ENCODE measurements at regions not wholly inside any gene's neighbourhood (a gene's known extent, or its start where the extent isn't known, plus 50 kb on each side); places are given as distances from the start of the nearest gene placed in this dataset.
"Not testable (repeated sequence)": the region's sequence is repeated elsewhere in the genome, so short reads cannot be mapped to it uniquely, and the experiment has no call there.

DNA sequence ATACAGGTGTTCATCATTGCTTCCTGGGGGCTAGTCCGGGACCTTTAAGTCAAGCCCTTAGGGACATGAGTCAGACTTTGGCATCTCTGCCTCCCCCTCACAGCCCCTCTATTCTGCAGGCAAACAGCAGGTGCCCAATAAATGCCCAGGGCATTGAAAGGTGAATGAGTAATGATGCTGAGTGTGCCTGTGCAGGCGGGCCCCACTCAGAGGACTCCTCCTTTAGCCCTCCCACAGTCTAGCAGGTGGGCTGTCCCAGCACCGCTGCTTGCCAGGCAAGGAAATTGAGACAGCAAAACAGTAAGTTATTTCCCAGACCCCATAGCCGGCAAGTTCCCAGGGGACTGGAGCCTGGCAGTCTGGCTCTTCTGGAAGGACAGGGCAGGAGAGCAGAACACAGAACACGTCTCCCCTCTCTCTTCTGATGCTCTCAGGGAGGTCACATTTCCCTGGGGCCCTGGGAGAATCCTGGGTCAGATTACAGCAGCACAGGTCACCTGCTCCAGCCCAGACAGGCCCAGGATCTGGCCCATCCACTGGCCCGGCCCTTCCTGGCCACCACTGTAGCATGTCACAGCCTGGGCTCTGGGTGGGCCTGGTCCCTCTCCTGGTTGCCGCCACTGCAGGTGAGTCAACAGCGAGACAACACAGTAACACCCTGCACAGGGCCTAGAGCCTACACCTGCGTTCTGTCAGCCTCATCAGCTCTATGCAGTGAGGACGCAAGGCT is 108.7 kb upstream of the MTLN start:
- H3K4me3 ChIP-seq (ENCODE audit: low read depth, poor library complexity, severe bottlenecking); intact Hi-C loops (cut with DNase I; ENCODE audit: low total_unique reads); DNase-seq (ENCODE audit: low spot score in 2 of 2): not testable (repeated sequence)
- WGBS, 2 donors, result no CpG with 5 or more reads among the region's 10 CpGs

DNA sequence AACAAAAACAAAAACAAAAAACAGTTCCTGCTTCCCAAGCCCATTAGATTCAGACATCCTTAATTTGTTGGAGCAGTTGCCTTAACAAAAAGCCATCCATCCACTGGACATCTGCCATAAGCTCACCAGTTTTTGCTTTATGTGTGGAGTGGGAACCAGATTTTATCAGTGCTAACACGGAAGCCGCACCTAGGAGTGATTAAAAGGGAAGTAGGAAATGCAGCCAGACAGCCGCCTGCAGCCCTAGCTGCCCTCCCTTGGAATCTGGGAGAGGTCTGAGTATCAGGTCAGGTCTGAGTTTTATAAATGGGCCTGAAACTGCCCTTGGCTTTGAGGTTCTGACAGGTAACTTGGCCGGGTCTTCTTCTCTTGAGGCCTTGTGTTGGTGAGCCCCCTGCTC is 106.6 kb upstream of the MTLN start:
- intact Hi-C loops (cut with DNase I; ENCODE audit: low total_unique reads); DNase-seq (ENCODE audit: low spot score in 2 of 2): not testable (repeated sequence)
- no CpG with 5 or more reads among the region's 4 CpGs for WGBS, 2 donors

GRCh38 chr2:110317377-110317776 is 105.0 kb upstream of the MTLN start:
- H3K4me3 ChIP-seq (ENCODE audit: low read depth, poor library complexity, severe bottlenecking); intact Hi-C loops (cut with DNase I; ENCODE audit: low total_unique reads); DNase-seq (ENCODE audit: low spot score in 2 of 2): not testable (repeated sequence)
- no CpG with 5 or more reads among the region's 5 CpGs for WGBS, 2 donors

More for the DNA sequence above, 106.6 kb upstream of the MTLN start:
- not testable (repeated sequence) for H3K4me3 ChIP-seq (ENCODE audit: low read depth, poor library complexity, severe bottlenecking)

DNA sequence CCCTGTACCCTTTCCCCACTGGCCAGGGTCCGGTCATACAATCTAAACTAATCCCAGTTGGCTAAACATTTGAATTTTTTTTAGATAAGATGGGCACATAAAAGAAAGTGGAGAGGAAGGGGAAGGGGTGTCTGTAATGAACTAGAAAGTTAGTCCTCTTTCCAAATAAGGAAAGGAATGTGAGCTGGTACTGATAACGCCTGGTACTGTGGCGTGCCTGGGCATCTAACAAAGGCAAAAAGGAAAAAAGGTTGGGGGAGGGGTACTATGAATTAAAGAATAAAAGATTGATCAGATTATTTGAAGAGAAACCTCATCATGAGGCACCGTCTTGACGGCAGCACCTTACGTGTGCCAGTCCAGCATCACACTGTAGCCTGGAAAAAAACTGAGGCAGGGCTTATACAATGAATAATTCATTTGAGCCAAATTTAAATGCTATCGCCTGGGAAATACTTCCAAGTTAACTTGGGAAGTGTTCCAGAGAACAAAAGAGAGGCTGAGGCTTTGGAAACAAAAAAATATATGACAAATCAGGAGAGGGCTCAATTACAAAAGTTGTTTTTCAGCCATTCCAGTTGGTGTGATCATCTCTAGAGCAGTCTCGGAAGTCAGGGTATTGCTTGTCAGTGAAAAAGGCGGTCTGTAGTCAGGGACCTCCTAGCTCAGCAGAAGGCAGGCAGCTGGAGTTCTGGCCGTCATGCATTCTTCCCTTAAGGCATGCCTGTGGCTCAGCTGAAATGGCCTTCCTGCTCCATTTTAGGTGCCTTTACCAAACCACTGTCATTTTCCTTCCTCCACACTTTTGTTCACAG is 103.9 kb upstream of the MTLN start:
- DNase-seq (ENCODE audit: low spot score in 2 of 2); intact Hi-C loops (cut with DNase I; ENCODE audit: low total_unique reads); H3K4me3 ChIP-seq (ENCODE audit: low read depth, poor library complexity, severe bottlenecking): not testable (repeated sequence)
- WGBS, 2 donors, result no CpG with 5 or more reads among the region's 10 CpGs

DNA sequence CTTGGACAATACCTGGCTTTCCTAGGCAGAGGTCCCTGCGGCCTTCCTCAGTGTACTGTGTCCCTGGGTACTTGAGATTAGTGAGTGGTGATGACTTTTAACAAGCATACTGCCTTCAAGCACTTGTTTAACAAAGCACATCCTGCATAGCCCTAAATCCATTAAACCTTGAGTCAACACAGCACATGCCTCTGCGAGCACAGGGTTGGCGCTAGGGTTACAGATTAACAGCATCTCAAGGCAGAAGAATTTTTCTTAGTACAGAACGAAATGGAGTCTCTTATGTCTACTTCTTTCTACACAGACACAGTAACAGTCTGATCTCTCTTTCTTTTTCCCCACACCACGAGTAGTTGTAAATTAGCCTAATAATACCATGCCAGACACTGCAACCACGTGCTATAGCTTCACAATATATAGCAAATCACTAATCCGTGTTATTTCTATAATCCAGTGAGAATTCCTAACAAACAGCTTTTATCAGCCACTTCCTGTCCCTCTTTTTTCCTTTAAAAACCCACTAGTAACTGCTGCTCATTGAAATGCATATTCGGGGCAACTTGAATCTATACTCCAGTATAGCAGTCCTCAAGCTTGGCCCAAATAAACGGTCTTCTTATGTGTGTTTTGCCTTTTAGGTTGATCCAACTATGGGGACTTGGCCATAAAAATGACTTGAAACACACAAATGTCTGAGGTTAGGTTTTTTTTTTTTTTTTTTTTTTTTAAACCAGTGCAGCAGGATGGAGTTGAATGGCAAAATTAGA is 102.9 kb upstream of the MTLN start:
- no CpG with 5 or more reads among the region's 9 CpGs for WGBS, 2 donors
- DNase-seq (ENCODE audit: low spot score in 2 of 2); intact Hi-C loops (cut with DNase I; ENCODE audit: low total_unique reads): not testable (repeated sequence)

DNA sequence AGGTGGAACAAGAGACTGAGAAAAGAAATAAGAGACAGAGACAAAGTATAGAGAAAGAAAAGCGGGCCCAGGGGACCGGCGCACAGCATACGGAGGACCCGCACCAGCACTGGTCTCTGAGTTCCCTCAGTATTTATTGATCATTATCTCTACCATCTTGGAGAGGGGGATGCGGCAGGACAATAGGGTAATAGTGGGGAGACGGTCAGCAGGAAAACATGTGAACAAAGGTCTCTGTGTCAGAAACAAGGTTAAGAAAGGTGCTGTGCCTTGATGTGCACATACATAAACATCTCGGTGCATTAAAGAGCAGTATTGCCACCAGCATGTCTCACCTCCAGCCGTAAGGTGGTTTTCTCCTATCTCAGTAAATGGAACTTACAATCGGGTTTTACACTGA is 102.1 kb upstream of the MTLN start:
- WGBS, 2 donors, result 82% methylated on average over 2 of the region's 10 CpGs; no CpG with 5 or more reads in 1 of the 2 donors
- intact Hi-C loops (cut with DNase I; ENCODE audit: low total_unique reads); DNase-seq (ENCODE audit: low spot score in 2 of 2); H3K4me3 ChIP-seq (ENCODE audit: low read depth, poor library complexity, severe bottlenecking): not testable (repeated sequence)

More for the DNA sequence above, 102.9 kb upstream of the MTLN start:
- not testable (repeated sequence) for H3K4me3 ChIP-seq (ENCODE audit: low read depth, poor library complexity, severe bottlenecking)

GRCh38 chr2:110313032-110313431 is 100.7 kb upstream of the MTLN start:
- H3K4me3 ChIP-seq (ENCODE audit: low read depth, poor library complexity, severe bottlenecking); DNase-seq (ENCODE audit: low spot score in 2 of 2); intact Hi-C loops (cut with DNase I; ENCODE audit: low total_unique reads): not testable (repeated sequence)

- WGBS, 2 donors, result 75 to 95% methylated on average over 4 to 5 of the region's 10 CpGs
- H3K4me3 ChIP-seq (ENCODE audit: low read depth, poor library complexity, severe bottlenecking); intact Hi-C loops (cut with DNase I; ENCODE audit: low total_unique reads): not testable (repeated sequence)
- peak in 1 of 2 donors; percentile 67 for DNase-seq (ENCODE audit: low spot score in 2 of 2)
Observed at GRCh38 chr2:110311713-110312444, 99.5 kb upstream of the MTLN start.

- intact Hi-C loops (cut with DNase I; ENCODE audit: low total_unique reads); H3K4me3 ChIP-seq (ENCODE audit: low read depth, poor library complexity, severe bottlenecking); DNase-seq (ENCODE audit: low spot score in 2 of 2): not testable (repeated sequence)
Observed at GRCh38 chr2:110310988-110311475, 98.7 kb upstream of the MTLN start.

DNA sequence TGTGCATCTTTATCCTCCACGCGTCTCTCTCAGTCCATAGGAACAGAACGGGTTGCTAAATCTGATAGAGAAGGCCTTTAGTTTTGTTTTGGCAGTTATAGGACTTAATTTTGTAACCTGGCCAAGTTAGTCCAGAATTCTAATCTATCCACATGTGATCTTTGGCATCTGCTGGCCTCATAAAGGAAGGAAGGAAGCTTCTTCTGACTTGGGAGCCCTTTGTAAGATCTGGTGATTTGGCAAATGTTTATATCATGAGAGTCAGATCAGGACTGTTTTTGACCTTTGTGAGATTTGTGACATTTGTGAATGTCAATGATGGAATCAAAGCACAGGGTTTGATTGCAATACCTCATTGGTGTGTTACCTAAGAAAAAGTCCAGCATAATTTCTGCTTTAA is 96.4 kb upstream of the MTLN start:
- DNase-seq (ENCODE audit: low spot score in 2 of 2); intact Hi-C loops (cut with DNase I; ENCODE audit: low total_unique reads); H3K4me3 ChIP-seq (ENCODE audit: low read depth, poor library complexity, severe bottlenecking): not testable (repeated sequence)
- WGBS, 2 donors, result 90% methylated on average over 3 of the region's 3 CpGs; no CpG with 5 or more reads in 1 of the 2 donors

GRCh38 chr2:110292807-110293206 is 80.5 kb upstream of the MTLN start:
- DNase-seq (ENCODE audit: low spot score in 2 of 2); H3K4me3 ChIP-seq (ENCODE audit: low read depth, poor library complexity, severe bottlenecking); intact Hi-C loops (cut with DNase I; ENCODE audit: low total_unique reads): not testable (repeated sequence)
- WGBS, 2 donors, result 63 to 80% methylated on average over 3 to 4 of the region's 4 CpGs

- WGBS, 2 donors, result 86 to 92% methylated on average over 6 of the region's 6 CpGs
- intact Hi-C loops (cut with DNase I; ENCODE audit: low total_unique reads); H3K4me3 ChIP-seq (ENCODE audit: low read depth, poor library complexity, severe bottlenecking): not testable (repeated sequence)
- peak in 1 of 2 donors; percentile 48 for DNase-seq (ENCODE audit: low spot score in 2 of 2)
Observed at GRCh38 chr2:110291909-110292579, 79.7 kb upstream of the MTLN start.

DNA sequence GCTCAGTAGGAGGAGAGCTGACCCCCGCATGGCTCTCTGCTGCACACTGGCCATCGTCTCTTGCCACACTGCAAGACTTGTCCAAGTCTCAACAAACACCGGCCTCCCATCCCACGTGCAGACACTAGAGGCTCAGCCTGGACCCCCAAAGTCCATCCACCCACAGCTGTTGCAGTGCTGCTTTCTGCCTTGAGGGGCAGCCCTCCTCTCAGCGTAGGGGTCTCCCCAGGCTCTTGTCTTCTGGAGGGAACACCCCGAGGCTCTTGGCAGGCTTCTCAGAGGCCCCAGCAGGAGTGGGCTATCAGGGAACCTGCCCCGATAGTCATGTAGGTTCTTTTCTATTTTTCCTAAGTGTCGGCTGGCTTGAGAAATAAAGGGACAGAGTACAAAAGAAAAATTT is 75.5 kb upstream of the MTLN start:
- intact Hi-C loops (cut with DNase I; ENCODE audit: low total_unique reads); H3K4me3 ChIP-seq (ENCODE audit: low read depth, poor library complexity, severe bottlenecking); DNase-seq (ENCODE audit: low spot score in 2 of 2): not testable (repeated sequence)
- no CpG with 5 or more reads among the region's 8 CpGs for WGBS, 2 donors

DNA sequence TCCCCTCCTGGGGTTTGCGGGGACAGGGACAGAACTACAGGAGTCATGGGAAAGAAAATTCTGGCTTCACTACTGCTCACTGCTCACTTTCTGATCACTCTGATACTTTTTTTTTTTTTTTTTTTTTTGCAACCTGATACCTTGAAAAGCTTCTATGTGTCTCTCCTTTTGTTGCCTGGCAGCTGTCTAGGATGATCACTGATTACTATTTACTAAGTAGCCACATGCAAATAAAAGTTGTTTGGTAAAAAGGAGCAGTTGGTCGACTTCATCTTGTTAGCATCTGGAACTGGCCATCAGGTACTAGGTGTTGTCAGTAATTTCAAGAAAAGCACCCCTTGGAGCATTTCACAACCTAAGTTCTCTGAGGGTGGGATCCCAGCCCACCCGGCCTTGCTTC is 74.9 kb upstream of the MTLN start:
- intact Hi-C loops (cut with DNase I; ENCODE audit: low total_unique reads); H3K4me3 ChIP-seq (ENCODE audit: low read depth, poor library complexity, severe bottlenecking); DNase-seq (ENCODE audit: low spot score in 2 of 2): not testable (repeated sequence)
- WGBS, 2 donors, result no CpG with 5 or more reads among the region's 3 CpGs

All from lower leg skin (tissue), 3 donors.